Heart right ventricle (tissue), 16 donors: ENCODE measurements at regions not wholly inside any gene's neighbourhood (a gene's known extent, or its start where the extent isn't known, plus 50 kb on each side); places are given as distances from the start of the nearest gene placed in this dataset.

Experiments used
- ATAC-seq, 8 donors: fragments of 200-7000 bp; cut with Tn5 transposase; one replicate each; pipeline ENCODE4 v1.9.1; 2020; ENCODE audit warnings: mild to moderate bottlenecking in 8 of 8, moderate library complexity in 8 of 8, moderate number of reproducible peaks in 1 of 8
- DNase-seq, 2 donors: peaks; one replicate each; pipeline ENCODE4 v3.0.0-alpha.2; 2020
- H3K27ac ChIP-seq, 10 donors: fragments of 200-600 bp; sonication (generic) in 2 of 10; one replicate each; pipeline versions ENCODE4 v1.5.0 to v1.8.0; 2020 to 2022; ENCODE audit warnings: mild to moderate bottlenecking in 3 of 10
- H3K27me3 ChIP-seq, 7 donors: fragments of 200-600 bp; one replicate each; pipeline ENCODE4 v1.8.0; 2021 to 2022; ENCODE audit warnings: mild to moderate bottlenecking in 2 of 7
- H3K36me3 ChIP-seq, 9 donors: fragments of 200-600 bp; sonication (generic) in 1 of 9; one replicate each; pipeline versions ENCODE4 v1.5.0 to v1.8.0; 2020 to 2022; ENCODE audit warnings: mild to moderate bottlenecking in 2 of 9
- H3K4me1 ChIP-seq, 9 donors: fragments of 200-600 bp; sonication (generic) in 1 of 9; one replicate each; pipeline versions ENCODE4 v1.5.0 to v1.8.0; 2020 to 2022; ENCODE audit warnings: mild to moderate bottlenecking in 4 of 9
- H3K4me3 ChIP-seq, 10 donors: fragments of 200-600 bp; sonication (generic) in 2 of 10; one replicate each; pipeline versions ENCODE4 v1.5.0 to v1.8.0; 2020 to 2022; ENCODE audit warnings: mild to moderate bottlenecking in 7 of 10, moderate library complexity in 2 of 10
- H3K9me3 ChIP-seq, 11 donors: fragments of 200-600 bp in 10 of 11; sonication (generic) in 2 of 11; one replicate each; pipeline versions ENCODE4 v1.5.0 to v1.8.0; 2013 to 2022; ENCODE audit warnings: mild to moderate bottlenecking in 2 of 11, control low read depth in 1 of 11, moderate library complexity in 1 of 11
- CTCF ChIP-seq, 9 donors: fragments of 200-600 bp; sonication (generic) in 2 of 9; IDR thresholded peaks; one replicate each; pipeline versions ENCODE4 v1.5.0 to v1.8.0; 2021 to 2022; ENCODE audit warnings: antibody characterized with exemption in 9 of 9, mild to moderate bottlenecking in 5 of 9, moderate library complexity in 1 of 9
- WGBS, 2 donors: extraction: QIAGEN DNeasy Blood & Tissue Kit; methylation state at CpG; one replicate each; pipeline ENCODE4 v1.1.7; 2013; ENCODE audit warnings: inconsistent platforms in 1 of 2; 5-methylcytosine and 5-hydroxymethylcytosine counted together
- intact Hi-C, 10 donors: fragments of 100-400 bp; cut with DNase I; formaldehyde crosslinking; loops; one replicate each; pipeline versions ENCODE4 v1.11.1 to v1.14.2; 2022
- donor health status: Arrhythmogenic right ventricular cardiomyopathy.
- donor health status: ischemic (EF 13 %, LVEDD 7.1; RV severe dilation, severe dysfunction).
- donor health status: healthy with polysubstance abuse.
- donor health status: DM: no; HTN: yes; CAD: no.
- donor health status: DM: no; HTN: no; CAD: no.
- donor health status: ischemic (EF 25% LVEDD 6.9; RV normal size, moderate dysfunction).
- donor health status: ischemic (EF 25% LVEDD 5.7; RV mildly dilated, moderate dysfunction).
- donor health status: healthy.
- donor health status: DM: yes; HTN: yes; CAD: no.
- donor health status: Ischemic cardiomyopathy.
- donor health status: ischemic (EF 35%, LVEDD 5.7; RV mildly dilated, moderate dysfunction).
- donor health status: nonischemic (EF 11% LVEDD 7.7; RV severe dilation, severe dysfunction).
- donor health status: DM: yes; HTN: yes; CAD: no.
- donor health status: PGD.
- donor health status: ischemic (EF 29% LVEDD 5.4; RV normal size, mild dysfunction).
- donor health status: nonischemic (EF 23%, LVEDD 6.1; RV moderate dilation, normal function).

GRCh38 chr15:60155661-60156060, 151.6 kb downstream of the FOXB1 start:
- intact Hi-C loops: no loop called here
- Histone ChIP-seq H3K36me3 (no peaks in the 10 kb centered on the region), H3K9me3 (no peaks in the 10 kb centered on the region), H3K27ac (no peak overlapping the region), H3K27me3 (peaks cover 0 to 69% (median 42%) of the 10 kb centered on the region in 7 donors), H3K4me3 (no peak overlapping the region), H3K4me1 (no peaks in the 10 kb centered on the region)
- WGBS, 2 donors: 52 to 58% methylated on average over 3 of the region's 3 CpGs
- no peak for ATAC-seq
- no peak for DNase-seq
- no peak for TF ChIP-seq CTCF (IDR thresholded peaks at IDR 0.05)

- intact Hi-C loops: no loop called here
- ATAC-seq: no peak
These were observed 156.8 kb downstream of the FOXB1 start for GRCh38 chr15:60160909-60161308.

GRCh38 chr15:60161704-60162103, 157.6 kb downstream of the FOXB1 start:
- H3K4me3 ChIP-seq: no peak overlapping the region
- TF ChIP-seq CTCF (IDR thresholded peaks at IDR 0.05): no peak
- DNase-seq: no peak
- ATAC-seq: no peak
- 74% methylated on average over 3 of the region's 3 CpGs for WGBS, 2 donors
- intact Hi-C loops: no loop called here
- H3K9me3 ChIP-seq: no peaks in the 10 kb centered on the region
- H3K27ac ChIP-seq: no peak overlapping the region
- no peaks in the 10 kb centered on the region for H3K36me3 ChIP-seq
- no peaks in the 10 kb centered on the region for H3K4me1 ChIP-seq
- peaks cover 0 to 66% (median 24%) of the 10 kb centered on the region in 7 donors for H3K27me3 ChIP-seq

More at GRCh38 chr15:60160909-60161308, 156.8 kb downstream of the FOXB1 start:
- 69 to 72% methylated on average over 5 of the region's 5 CpGs for WGBS, 2 donors
- no peak for TF ChIP-seq CTCF (IDR thresholded peaks at IDR 0.05)
- no peak overlapping the region for H3K4me3 ChIP-seq
- H3K4me1 ChIP-seq: no peaks in the 10 kb centered on the region
- H3K27me3 ChIP-seq: peaks cover 0 to 74% (median 24%) of the 10 kb centered on the region in 7 donors
- no peak for DNase-seq
- H3K27ac ChIP-seq: no peak overlapping the region
- no peaks in the 10 kb centered on the region for H3K9me3 ChIP-seq
- no peaks in the 10 kb centered on the region for H3K36me3 ChIP-seq

GRCh38 chr15:60162251-60162967, 158.3 kb downstream of the FOXB1 start:
- WGBS, 2 donors: 74 to 81% methylated on average over 7 of the region's 7 CpGs
- Histone ChIP-seq H3K9me3 (no peaks in the 10 kb centered on the region), H3K4me3 (no peak overlapping the region), H3K27me3 (peaks cover 0 to 64% (median 23%) of the 10 kb centered on the region in 7 donors), H3K36me3 (no peaks in the 10 kb centered on the region), H3K4me1 (no peaks in the 10 kb centered on the region), H3K27ac (no peak overlapping the region)
- ATAC-seq (no peak), DNase-seq (no peak)
- no peak for TF ChIP-seq CTCF (IDR thresholded peaks at IDR 0.05)
- intact Hi-C loops: no loop called here
